NT2/D1 (cell line): ENCODE measurements at regions not wholly inside any gene's neighbourhood (a gene's known extent, or its start where the extent isn't known, plus 50 kb on each side); places are given as distances from the start of the nearest gene placed in this dataset.

Source experiments
- SUZ12 ChIP-seq: IDR thresholded peaks from 2 replicates; pipeline ENCODE4 v1.6.1; 2011; ENCODE audit not compliant: insufficient read length, insufficient read depth; ENCODE audit errors: extremely low read depth
- YY1 ChIP-seq: IDR thresholded peaks from 2 replicates; pipeline ENCODE4 v1.6.1; 2011; ENCODE audit not compliant: insufficient read length, insufficient read depth
- ZNF274 ChIP-seq: IDR thresholded peaks from 2 replicates; pipeline ENCODE4 v1.6.1; 2011; ENCODE audit warnings: mild to moderate bottlenecking, low read depth, low read length

DNA sequence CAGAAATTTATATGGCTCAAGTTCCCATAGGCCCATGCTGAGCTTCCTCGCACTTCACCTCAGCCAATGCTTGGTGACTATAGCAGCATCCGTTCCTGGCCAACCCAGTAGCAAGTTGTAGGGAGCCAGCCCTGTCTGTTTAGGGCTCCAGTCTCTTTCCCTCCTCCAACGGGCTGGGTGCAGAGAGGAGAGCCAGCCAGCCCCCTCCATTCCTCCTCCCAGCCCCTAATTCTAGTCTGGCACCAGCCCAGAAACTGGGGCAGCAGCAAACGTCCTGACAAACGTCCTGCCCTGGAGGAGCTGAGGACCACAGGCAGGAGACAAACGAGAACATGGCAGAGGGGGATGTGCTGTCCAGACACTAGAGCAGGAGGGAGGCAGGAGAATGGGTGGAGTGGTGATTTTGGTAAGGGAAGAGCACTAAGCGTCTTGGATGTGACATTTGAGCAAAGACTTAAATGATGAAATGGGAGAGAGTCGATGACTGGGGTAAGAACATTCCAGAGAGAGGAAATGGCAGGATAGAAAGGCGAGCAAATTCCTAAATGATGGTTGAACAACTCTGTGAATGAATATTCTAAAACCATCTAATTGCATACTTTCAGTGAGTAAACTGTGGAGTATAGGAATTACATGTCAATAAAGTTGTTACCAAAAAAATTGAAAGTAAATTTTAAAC lies 222.5 kb upstream of the DAPK1 start:
- TF ChIP-seq SUZ12 (no peak), YY1 (no peak), ZNF274 (no peak)
